ENCODE measurements at regions not wholly inside any gene's neighbourhood (a gene's known extent, or its start where the extent isn't known, plus 50 kb on each side); places are given as distances from the start of the nearest gene placed in this dataset.
A peak's percentile ranks its signal among the peaks of the same experiment; 100 is the strongest.

- no peak overlapping the region for H3K4me3 ChIP-seq (ENCODE audit: insufficient read length, low read depth)
- peaks cover 5% of the 10 kb centered on the region for H3K4me1 ChIP-seq (ENCODE audit: insufficient read depth, insufficient read length)
- no peak for DNase-seq (ENCODE audit: low read depth, low spot score)
- H3K36me3 ChIP-seq (ENCODE audit: insufficient read depth, insufficient read length, low read length) = no peaks in the 10 kb centered on the region
- H3K9ac ChIP-seq (ENCODE audit: insufficient read length, low read depth) = no peak overlapping the region
- peaks cover 21% of the 10 kb centered on the region; the same call in 1 of the 2 replicates for H3K9me3 ChIP-seq (ENCODE audit: insufficient read depth, low read length)
- no peak for TF ChIP-seq ZNF274 (IDR thresholded peaks at IDR 0.05; ENCODE audit: low read depth, low read length)
- TF ChIP-seq YY1 (IDR thresholded peaks at IDR 0.05; ENCODE audit: insufficient read depth, insufficient read length) = no peak
- TF ChIP-seq SUZ12 (IDR thresholded peaks at IDR 0.05; ENCODE audit: extremely low read depth, insufficient read depth, insufficient read length) = no peak
- H3K27me3 ChIP-seq (ENCODE audit: insufficient read depth, insufficient read length) = peaks cover 46% of the 10 kb centered on the region
Measured at GRCh38 chr16:54432897-54433229, 146.3 kb upstream of the IRX3 start.

DNA sequence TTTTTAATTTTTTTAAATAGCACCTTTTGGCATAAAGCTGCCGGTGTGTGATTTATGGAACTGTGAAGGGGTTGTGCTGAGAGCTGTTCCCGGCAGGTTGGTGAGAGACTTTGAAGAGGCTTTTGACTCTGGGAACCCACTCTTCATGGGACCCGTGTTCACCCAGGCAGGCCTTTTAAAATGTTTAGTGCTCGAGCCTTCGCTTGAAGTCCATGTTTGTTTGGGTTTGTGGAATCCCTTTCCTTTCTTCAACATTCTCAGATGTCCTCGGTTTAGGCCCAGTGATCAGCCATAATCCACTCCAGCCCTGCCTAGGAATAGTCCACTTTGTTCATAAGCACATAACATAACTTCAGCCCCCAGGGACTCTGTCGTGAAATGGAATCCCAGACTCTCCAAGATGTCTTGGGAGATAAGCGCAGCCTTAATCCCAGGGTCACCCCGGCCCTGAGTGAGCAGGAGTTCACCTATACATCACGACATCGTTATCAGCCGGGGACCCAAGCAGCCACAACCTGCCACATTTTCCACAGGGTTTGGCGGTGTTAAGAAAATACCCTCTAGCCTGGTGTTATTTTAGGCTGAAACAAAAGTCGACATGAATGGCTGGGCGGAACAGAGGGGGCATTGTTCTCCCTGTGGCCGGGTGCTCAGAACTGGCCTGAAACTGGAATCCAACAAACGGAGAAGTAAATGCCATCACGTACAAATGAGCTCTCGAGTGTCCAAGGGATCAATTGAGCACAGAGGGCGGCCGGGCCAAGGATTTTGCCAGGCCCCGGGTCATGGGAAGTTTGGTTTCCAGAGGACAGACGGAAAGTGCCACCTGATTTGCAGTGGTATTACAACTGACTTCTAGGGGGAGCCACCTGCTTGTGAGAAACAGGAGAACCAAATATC, 145.7 kb upstream of the IRX3 start:
- Histone ChIP-seq H3K4me3 (ENCODE audit: insufficient read length, low read depth) (no peak overlapping the region), H3K9me3 (ENCODE audit: insufficient read depth, low read length) (peaks cover 21% of the 10 kb centered on the region; the same call in 1 of the 2 replicates), H3K4me1 (ENCODE audit: insufficient read depth, insufficient read length) (peaks cover 5% of the 10 kb centered on the region), H3K36me3 (ENCODE audit: insufficient read depth, insufficient read length, low read length) (no peaks in the 10 kb centered on the region), H3K9ac (ENCODE audit: insufficient read length, low read depth) (no peak overlapping the region), H3K27me3 (ENCODE audit: insufficient read depth, insufficient read length) (peaks cover 53% of the 10 kb centered on the region)
- no peak for DNase-seq (ENCODE audit: low read depth, low spot score)
- no peak for TF ChIP-seq ZNF274 (IDR thresholded peaks at IDR 0.05; ENCODE audit: low read depth, low read length)
- no peak for TF ChIP-seq YY1 (IDR thresholded peaks at IDR 0.05; ENCODE audit: insufficient read depth, insufficient read length)
- TF ChIP-seq SUZ12 (IDR thresholded peaks at IDR 0.05; ENCODE audit: extremely low read depth, insufficient read depth, insufficient read length) = no peak

- Histone ChIP-seq H3K4me1 (ENCODE audit: insufficient read depth, insufficient read length) (peaks cover 5% of the 10 kb centered on the region), H3K36me3 (ENCODE audit: insufficient read depth, insufficient read length, low read length) (no peaks in the 10 kb centered on the region), H3K27me3 (ENCODE audit: insufficient read depth, insufficient read length) (peaks cover 62% of the 10 kb centered on the region), H3K9ac (ENCODE audit: insufficient read length, low read depth) (no peak overlapping the region), H3K9me3 (ENCODE audit: insufficient read depth, low read length) (peaks cover 21% of the 10 kb centered on the region; the same call in 1 of the 2 replicates), H3K4me3 (ENCODE audit: insufficient read length, low read depth) (no peak overlapping the region)
- TF ChIP-seq YY1 (IDR thresholded peaks at IDR 0.05; ENCODE audit: insufficient read depth, insufficient read length) (no peak), ZNF274 (IDR thresholded peaks at IDR 0.05; ENCODE audit: low read depth, low read length) (no peak), SUZ12 (IDR thresholded peaks at IDR 0.05; ENCODE audit: extremely low read depth, insufficient read depth, insufficient read length) (no peak)
- DNase-seq (ENCODE audit: low read depth, low spot score) = no peak
Measured at GRCh38 chr16:54431041-54431996, 144.7 kb upstream of the IRX3 start.

DNA sequence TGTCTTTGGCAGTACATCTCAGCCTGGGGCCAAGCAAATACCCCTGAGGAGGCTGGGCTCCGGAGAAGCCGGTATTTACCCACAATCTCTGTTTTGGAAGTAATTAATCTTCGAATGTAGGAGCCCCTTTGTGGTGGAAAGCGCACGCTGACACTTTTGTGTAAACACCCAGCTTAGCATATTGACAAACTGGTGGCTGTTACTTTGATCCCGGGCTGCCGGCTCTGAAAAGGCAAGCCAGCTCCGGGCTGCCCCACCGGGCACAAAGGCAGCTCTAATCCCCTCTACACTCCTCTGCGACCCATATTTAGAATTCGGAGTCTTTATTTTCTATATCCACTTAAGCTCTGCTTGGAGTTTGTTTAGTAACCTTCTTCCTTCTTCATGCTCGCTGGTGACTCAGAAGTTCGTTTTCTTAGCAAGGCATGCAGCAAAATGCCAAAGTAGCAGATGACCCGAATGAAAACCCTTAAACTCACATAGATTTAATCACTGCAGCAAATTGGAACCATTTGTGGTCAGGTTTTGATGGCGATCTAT, 144.0 kb upstream of the IRX3 start:
- Histone ChIP-seq H3K27me3 (ENCODE audit: insufficient read depth, insufficient read length) (peaks cover 69% of the 10 kb centered on the region), H3K9me3 (ENCODE audit: insufficient read depth, low read length) (peaks cover 21% of the 10 kb centered on the region; the same call in 1 of the 2 replicates), H3K36me3 (ENCODE audit: insufficient read depth, insufficient read length, low read length) (no peaks in the 10 kb centered on the region), H3K4me3 (ENCODE audit: insufficient read length, low read depth) (no peak overlapping the region), H3K9ac (ENCODE audit: insufficient read length, low read depth) (no peak overlapping the region), H3K4me1 (ENCODE audit: insufficient read depth, insufficient read length) (peaks cover 9% of the 10 kb centered on the region)
- peak; percentile 18 for DNase-seq (ENCODE audit: low read depth, low spot score)
- TF ChIP-seq SUZ12 (IDR thresholded peaks at IDR 0.05; ENCODE audit: extremely low read depth, insufficient read depth, insufficient read length) (no peak), ZNF274 (IDR thresholded peaks at IDR 0.05; ENCODE audit: low read depth, low read length) (no peak), YY1 (IDR thresholded peaks at IDR 0.05; ENCODE audit: insufficient read depth, insufficient read length) (no peak)

DNA sequence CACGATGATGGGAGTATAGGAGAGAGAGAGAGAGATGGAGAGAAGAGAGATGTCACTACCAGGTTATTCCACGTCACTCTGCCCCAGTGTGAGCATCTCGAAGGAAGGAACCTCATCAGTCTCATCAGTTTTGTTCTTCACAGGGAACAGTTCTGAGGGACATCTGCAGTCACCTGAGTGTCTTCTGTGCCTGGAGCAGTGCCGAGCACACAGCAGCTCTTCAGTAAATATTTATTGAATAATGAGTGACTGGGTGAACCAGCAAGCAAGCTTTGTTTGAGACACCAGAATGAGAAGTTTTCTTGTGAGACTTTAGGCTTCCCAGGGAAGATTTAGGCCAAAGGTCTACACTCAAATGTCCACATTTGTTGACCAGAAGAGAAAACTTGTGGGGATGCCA, 142.4 kb upstream of the IRX3 start:
- Histone ChIP-seq H3K4me1 (ENCODE audit: insufficient read depth, insufficient read length) (peaks cover 10% of the 10 kb centered on the region), H3K9ac (ENCODE audit: insufficient read length, low read depth) (no peak overlapping the region), H3K36me3 (ENCODE audit: insufficient read depth, insufficient read length, low read length) (no peaks in the 10 kb centered on the region), H3K27me3 (ENCODE audit: insufficient read depth, insufficient read length) (peaks cover 83% of the 10 kb centered on the region), H3K9me3 (ENCODE audit: insufficient read depth, low read length) (peaks cover 8% of the 10 kb centered on the region; the same call in 1 of the 2 replicates), H3K4me3 (ENCODE audit: insufficient read length, low read depth) (no peak overlapping the region)
- DNase-seq (ENCODE audit: low read depth, low spot score) = no peak
- TF ChIP-seq ZNF274 (IDR thresholded peaks at IDR 0.05; ENCODE audit: low read depth, low read length) = no peak
- TF ChIP-seq YY1 (IDR thresholded peaks at IDR 0.05; ENCODE audit: insufficient read depth, insufficient read length) = no peak
- TF ChIP-seq SUZ12 (IDR thresholded peaks at IDR 0.05; ENCODE audit: extremely low read depth, insufficient read depth, insufficient read length) = no peak

DNA sequence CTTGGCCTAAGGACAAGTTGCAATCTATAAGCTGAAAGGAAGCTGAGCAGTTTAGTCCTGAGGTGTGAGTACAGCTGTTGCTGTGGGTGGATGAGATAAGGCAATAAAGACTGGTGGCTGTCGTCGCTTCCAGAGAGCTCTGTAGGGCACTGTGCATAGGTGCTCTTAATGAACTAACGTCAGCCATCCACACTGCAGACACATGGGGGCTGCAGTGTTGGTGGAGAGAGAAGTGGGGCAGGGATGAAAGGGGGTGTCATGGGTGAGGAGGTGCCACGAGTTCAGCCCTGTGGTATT, 139.9 kb upstream of the IRX3 start:
- H3K4me1 ChIP-seq (ENCODE audit: insufficient read depth, insufficient read length) = peaks cover 15% of the 10 kb centered on the region
- DNase-seq (ENCODE audit: low read depth, low spot score) = no peak
- peaks cover 83% of the 10 kb centered on the region for H3K27me3 ChIP-seq (ENCODE audit: insufficient read depth, insufficient read length)
- H3K36me3 ChIP-seq (ENCODE audit: insufficient read depth, insufficient read length, low read length) = no peaks in the 10 kb centered on the region
- no peak overlapping the region for H3K4me3 ChIP-seq (ENCODE audit: insufficient read length, low read depth)
- TF ChIP-seq YY1 (IDR thresholded peaks at IDR 0.05; ENCODE audit: insufficient read depth, insufficient read length) = no peak
- TF ChIP-seq SUZ12 (IDR thresholded peaks at IDR 0.05; ENCODE audit: extremely low read depth, insufficient read depth, insufficient read length) = no peak
- no peak for TF ChIP-seq ZNF274 (IDR thresholded peaks at IDR 0.05; ENCODE audit: low read depth, low read length)
- peaks cover 8% of the 10 kb centered on the region; the same call in 1 of the 2 replicates for H3K9me3 ChIP-seq (ENCODE audit: insufficient read depth, low read length)
- H3K9ac ChIP-seq (ENCODE audit: insufficient read length, low read depth) = peak overlapping the region; percentile 44

Data from NT2/D1 (cell line).